Karpas-422 (cell line): ENCODE measurements at regions not wholly inside any gene's neighbourhood (a gene's known extent, or its start where the extent isn't known, plus 50 kb on each side); places are given as distances from the start of the nearest gene placed in this dataset.

Experiments used
- DNase-seq: peaks from one replicate; pipeline ENCODE4 v3.0.0-alpha.2; 2015
- H2AFZ ChIP-seq: fragments of 200-600 bp; sonication (generic); 2 replicates; pipeline ENCODE4 v1.6.1; 2014; ENCODE audit warnings: antibody characterized with exemption, low read length, mixed read lengths
- H3K27ac ChIP-seq: fragments of 200-600 bp; sonication (generic); 2 replicates; pipeline ENCODE4 v1.5.1; 2014; ENCODE audit warnings: mild to moderate bottlenecking, low read length, moderate library complexity
- H3K27me3 ChIP-seq: fragments of 200-600 bp; sonication (generic); 2 replicates; pipeline ENCODE4 v1.6.1; 2014; ENCODE audit warnings: low read length, mixed read lengths
- H3K36me3 ChIP-seq: fragments of 200-600 bp; sonication (generic); 2 replicates; pipeline ENCODE4 v1.6.1; 2014; ENCODE audit warnings: low read length, mixed read lengths; ENCODE audit not compliant: insufficient read depth
- H3K4me1 ChIP-seq: fragments of 200-600 bp; sonication (generic); 2 replicates; pipeline ENCODE4 v1.6.1; 2014; ENCODE audit warnings: mild to moderate bottlenecking, low read length, mixed read lengths
- H3K4me2 ChIP-seq: fragments of 200-600 bp; sonication (generic); 2 replicates; pipeline ENCODE4 v1.6.1; 2014; ENCODE audit warnings: low read length, low read depth, mild to moderate bottlenecking; ENCODE audit not compliant: poor library complexity, severe bottlenecking
- H3K4me3 ChIP-seq: fragments of 200-600 bp; sonication (generic); 2 replicates; pipeline ENCODE4 v1.5.1; 2014; ENCODE audit warnings: mild to moderate bottlenecking, antibody characterized with exemption, low read length, mixed read lengths
- H3K79me2 ChIP-seq: fragments of 200-600 bp; sonication (generic); 2 replicates; pipeline ENCODE4 v1.6.1; 2014; ENCODE audit warnings: mild to moderate bottlenecking, low read length, mixed read lengths
- H3K9ac ChIP-seq: fragments of 200-600 bp; sonication (generic); 2 replicates; pipeline ENCODE4 v1.6.0; 2014; ENCODE audit warnings: low read length
- H3K9me2 ChIP-seq: fragments of 200-600 bp; sonication (generic), shearing (Covaris generic); replicated peaks from 2 replicates; pipeline ENCODE4 v1.6.0; 2014; ENCODE audit warnings: mild to moderate bottlenecking, low read length, moderate library complexity; ENCODE audit not compliant: insufficient read depth
- H3K9me3 ChIP-seq: fragments of 300-700, 200-600 bp; sonication (generic); 2 replicates; pipeline ENCODE4 v1.6.1; 2014; ENCODE audit warnings: low read length, mixed read lengths
- H4K20me1 ChIP-seq: fragments of 200-600 bp; sonication (generic); 2 replicates; pipeline ENCODE4 v1.6.1; 2014; ENCODE audit warnings: mild to moderate bottlenecking, antibody characterized with exemption, low read length, low read depth; ENCODE audit not compliant: insufficient read depth

DNA sequence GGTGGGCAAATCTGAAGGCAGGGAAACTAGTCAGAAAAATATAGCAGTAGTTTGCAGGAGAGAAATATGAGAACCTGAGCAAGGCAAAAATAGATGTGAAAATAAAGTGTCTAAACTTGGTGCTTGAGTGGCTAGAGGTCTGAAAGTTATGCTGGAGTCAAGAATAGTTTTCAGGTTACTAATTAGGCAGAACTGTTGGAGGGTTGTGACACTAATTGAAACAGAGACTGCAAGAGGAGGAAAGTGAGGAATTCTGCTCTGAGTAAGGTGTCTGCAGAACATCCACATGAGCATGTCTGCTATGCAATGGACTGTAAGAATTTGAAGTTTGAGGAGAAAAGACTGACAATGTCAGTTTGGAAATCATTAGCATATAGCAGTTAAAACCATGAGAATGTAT lies 444.0 kb upstream of the LRRTM1 start:
- DNase-seq = no peak
- no peak overlapping the region for H3K4me2 ChIP-seq
- H3K9me2 ChIP-seq = no peaks in the 10 kb centered on the region
- H3K27me3 ChIP-seq = no peaks in the 10 kb centered on the region
- no peak overlapping the region for H3K27ac ChIP-seq
- no peaks in the 10 kb centered on the region for H3K79me2 ChIP-seq
- no peak overlapping the region for H2AFZ ChIP-seq
- no peak overlapping the region for H3K4me3 ChIP-seq
- no peak overlapping the region for H3K9ac ChIP-seq
- H4K20me1 ChIP-seq = no peaks in the 10 kb centered on the region
- H3K9me3 ChIP-seq = peaks cover 19% of the 10 kb centered on the region
- no peaks in the 10 kb centered on the region for H3K4me1 ChIP-seq
- no peaks in the 10 kb centered on the region for H3K36me3 ChIP-seq

DNA sequence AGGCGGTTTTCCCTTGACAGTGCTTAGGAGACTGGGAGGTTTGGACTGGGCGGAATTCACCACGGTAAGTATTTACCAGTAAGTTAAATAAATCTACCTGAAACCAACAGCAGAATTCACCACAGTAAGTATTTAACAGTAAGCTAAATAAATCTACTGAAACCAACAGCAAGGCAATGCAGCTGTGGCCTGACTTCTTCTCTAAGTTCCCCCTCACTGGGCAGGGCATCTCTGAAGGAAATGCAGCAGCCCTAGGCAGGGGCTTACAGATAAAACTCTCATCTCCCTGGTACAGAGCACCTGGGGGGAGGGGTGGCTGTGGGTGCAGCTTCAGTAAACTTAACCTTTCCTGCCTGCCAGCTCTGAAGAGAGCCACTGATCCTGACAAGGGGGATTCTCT lies 432.5 kb upstream of the LRRTM1 start:
- no peaks in the 10 kb centered on the region for H3K27me3 ChIP-seq
- H3K9me3 ChIP-seq = peaks cover 30% of the 10 kb centered on the region
- H4K20me1 ChIP-seq = no peaks in the 10 kb centered on the region
- H3K27ac ChIP-seq = no peak overlapping the region
- no peak overlapping the region for H3K4me2 ChIP-seq
- H3K79me2 ChIP-seq = no peaks in the 10 kb centered on the region
- H3K4me1 ChIP-seq = no peaks in the 10 kb centered on the region
- H3K36me3 ChIP-seq = no peaks in the 10 kb centered on the region
- H3K4me3 ChIP-seq = no peak overlapping the region
- no peak overlapping the region for H2AFZ ChIP-seq
- no peaks in the 10 kb centered on the region for H3K9me2 ChIP-seq
- no peak for DNase-seq
- H3K9ac ChIP-seq = no peak overlapping the region

DNA sequence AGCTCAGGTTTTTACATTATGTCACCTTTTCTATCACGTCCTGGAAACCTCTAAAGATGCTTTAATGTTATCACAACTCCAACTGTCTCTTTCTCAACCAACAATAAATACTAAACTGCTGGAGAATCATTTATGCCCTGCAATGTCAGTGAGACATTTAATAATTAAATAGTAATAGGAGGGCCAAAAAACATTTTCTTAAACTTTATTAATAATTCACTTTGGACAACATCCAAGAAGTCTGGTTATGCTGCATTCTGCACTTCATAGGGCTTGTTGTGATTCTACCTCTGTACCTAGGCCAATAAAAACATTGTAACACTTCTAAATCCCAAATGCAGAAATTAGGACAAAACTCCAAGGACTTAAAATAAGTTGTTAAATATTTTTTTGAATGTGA lies 420.4 kb upstream of the LRRTM1 start:
- no peak for DNase-seq
- peaks cover 35% of the 10 kb centered on the region for H3K9me3 ChIP-seq

GRCh38 chr2:80722803-80723202 lies 418.3 kb upstream of the LRRTM1 start:
- Histone ChIP-seq H3K79me2 (no peaks in the 10 kb centered on the region), H3K4me2 (no peak overlapping the region), H2AFZ (no peak overlapping the region), H3K27me3 (no peaks in the 10 kb centered on the region), H3K9me2 (no peaks in the 10 kb centered on the region), H4K20me1 (no peaks in the 10 kb centered on the region), H3K27ac (no peak overlapping the region), H3K4me1 (no peaks in the 10 kb centered on the region), H3K36me3 (no peaks in the 10 kb centered on the region), H3K4me3 (no peak overlapping the region), H3K9ac (no peak overlapping the region), H3K9me3 (peaks cover 30% of the 10 kb centered on the region)
- DNase-seq = no peak

More for the DNA sequence above, 420.4 kb upstream of the LRRTM1 start:
- no peak overlapping the region for H3K4me3 ChIP-seq
- no peak overlapping the region for H3K4me2 ChIP-seq
- no peaks in the 10 kb centered on the region for H4K20me1 ChIP-seq
- H3K36me3 ChIP-seq = no peaks in the 10 kb centered on the region
- H3K9me2 ChIP-seq = no peaks in the 10 kb centered on the region
- no peak overlapping the region for H3K9ac ChIP-seq
- H3K4me1 ChIP-seq = no peaks in the 10 kb centered on the region
- H2AFZ ChIP-seq = no peak overlapping the region
- no peak overlapping the region for H3K27ac ChIP-seq
- no peaks in the 10 kb centered on the region for H3K27me3 ChIP-seq
- H3K79me2 ChIP-seq = no peaks in the 10 kb centered on the region

- DNase-seq = no peak
- H3K9ac ChIP-seq = no peak overlapping the region
- no peaks in the 10 kb centered on the region for H3K27me3 ChIP-seq
- H4K20me1 ChIP-seq = no peaks in the 10 kb centered on the region
- no peak overlapping the region for H2AFZ ChIP-seq
- H3K79me2 ChIP-seq = no peaks in the 10 kb centered on the region
- no peaks in the 10 kb centered on the region for H3K4me1 ChIP-seq
- H3K4me2 ChIP-seq = no peak overlapping the region
- H3K9me2 ChIP-seq = no peaks in the 10 kb centered on the region
- no peaks in the 10 kb centered on the region for H3K36me3 ChIP-seq
- no peak overlapping the region for H3K27ac ChIP-seq
- H3K9me3 ChIP-seq = peaks cover 7% of the 10 kb centered on the region; the same call in 1 of the 2 replicates
- no peak overlapping the region for H3K4me3 ChIP-seq
Measured at GRCh38 chr2:80719607-80720006, 415.1 kb upstream of the LRRTM1 start.

- H2AFZ ChIP-seq = no peak overlapping the region
- H3K9me2 ChIP-seq = no peaks in the 10 kb centered on the region
- H3K36me3 ChIP-seq = no peaks in the 10 kb centered on the region
- DNase-seq = no peak
- H3K9me3 ChIP-seq = peaks cover 14% of the 10 kb centered on the region
- no peak overlapping the region for H3K9ac ChIP-seq
- H3K79me2 ChIP-seq = no peaks in the 10 kb centered on the region
- H3K27ac ChIP-seq = no peak overlapping the region
- H3K27me3 ChIP-seq = no peaks in the 10 kb centered on the region
- H4K20me1 ChIP-seq = no peaks in the 10 kb centered on the region
- H3K4me3 ChIP-seq = no peak overlapping the region
- no peaks in the 10 kb centered on the region for H3K4me1 ChIP-seq
- no peak overlapping the region for H3K4me2 ChIP-seq
Measured at GRCh38 chr2:80715433-80715832, 410.9 kb upstream of the LRRTM1 start.

DNA sequence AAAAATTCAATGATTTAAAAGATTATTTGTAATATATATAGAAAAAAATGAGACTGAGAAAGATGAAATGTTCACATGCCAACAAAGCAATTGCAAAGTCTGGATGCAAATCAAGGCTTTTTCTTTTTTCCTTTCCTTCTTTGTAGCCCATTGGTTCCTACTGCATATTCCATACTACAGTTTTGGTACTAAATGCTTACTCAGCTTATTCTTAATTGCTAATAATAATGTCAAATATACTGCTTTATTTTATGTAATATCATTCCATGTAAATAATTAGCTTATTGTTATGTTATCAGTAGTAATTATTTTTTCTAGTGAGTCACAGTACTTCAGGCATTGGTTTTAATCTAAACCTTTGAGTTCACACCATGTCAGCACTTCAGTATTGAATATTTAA lies 407.4 kb upstream of the LRRTM1 start:
- Histone ChIP-seq H3K27me3 (no peaks in the 10 kb centered on the region), H3K9me3 (peaks cover 23% of the 10 kb centered on the region), H3K4me3 (no peak overlapping the region), H4K20me1 (no peaks in the 10 kb centered on the region), H3K79me2 (no peaks in the 10 kb centered on the region), H3K36me3 (no peaks in the 10 kb centered on the region), H3K4me2 (no peak overlapping the region), H2AFZ (no peak overlapping the region), H3K27ac (no peak overlapping the region), H3K9ac (no peak overlapping the region), H3K9me2 (no peaks in the 10 kb centered on the region), H3K4me1 (no peaks in the 10 kb centered on the region)
- no peak for DNase-seq

GRCh38 chr2:80706951-80707350 lies 402.4 kb upstream of the LRRTM1 start:
- Histone ChIP-seq H3K27me3 (no peaks in the 10 kb centered on the region), H3K36me3 (no peaks in the 10 kb centered on the region), H3K9me3 (peaks cover 29% of the 10 kb centered on the region), H3K4me1 (no peaks in the 10 kb centered on the region), H3K79me2 (no peaks in the 10 kb centered on the region), H3K4me2 (no peak overlapping the region), H3K4me3 (no peak overlapping the region), H3K9me2 (no peaks in the 10 kb centered on the region; the same call in 1 of the 2 replicates), H4K20me1 (no peaks in the 10 kb centered on the region), H3K9ac (no peak overlapping the region), H2AFZ (no peak overlapping the region), H3K27ac (no peak overlapping the region)
- DNase-seq = no peak

GRCh38 chr2:80706541-80706940 lies 402.0 kb upstream of the LRRTM1 start:
- Histone ChIP-seq H3K9me3 (peaks cover 29% of the 10 kb centered on the region), H3K79me2 (no peaks in the 10 kb centered on the region), H3K9ac (no peak overlapping the region), H3K4me2 (no peak overlapping the region), H3K4me3 (no peak overlapping the region), H3K36me3 (no peaks in the 10 kb centered on the region), H3K4me1 (no peaks in the 10 kb centered on the region), H3K27me3 (no peaks in the 10 kb centered on the region), H3K9me2 (no peaks in the 10 kb centered on the region; the same call in 1 of the 2 replicates), H2AFZ (no peak overlapping the region), H4K20me1 (no peaks in the 10 kb centered on the region), H3K27ac (no peak overlapping the region)
- DNase-seq = no peak
